GM21367 (cell line): ENCODE measurements at regions not wholly inside any gene's neighbourhood (a gene's known extent, or its start where the extent isn't known, plus 50 kb on each side); places are given as distances from the start of the nearest gene placed in this dataset.

Experiments used
- ATAC-seq: cut with Tn5 transposase; IDR thresholded peaks from one replicate; pipeline ENCODE4 v1.9.1; 2021; ENCODE audit not compliant: unreplicated experiment

DNA sequence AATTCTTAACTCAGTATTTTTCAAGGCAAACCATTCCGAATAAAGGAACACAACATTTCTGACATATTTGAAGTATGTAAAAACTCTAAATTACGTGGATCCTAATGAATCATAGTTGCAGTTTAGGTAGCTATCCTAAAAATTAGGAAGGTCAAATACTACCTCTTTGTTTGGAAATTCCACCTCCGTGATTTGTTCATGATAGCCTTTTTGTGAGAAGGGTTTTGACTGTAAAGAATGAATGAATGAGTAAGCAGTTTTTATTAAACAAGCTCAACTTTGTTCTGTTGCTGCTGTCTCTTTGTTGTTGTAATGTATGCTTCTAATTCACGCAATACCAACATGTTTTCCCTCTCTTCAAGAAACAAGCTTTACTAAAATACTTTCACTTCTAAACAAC, 840.4 kb downstream of the USP25 start:
- no peak for ATAC-seq

DNA sequence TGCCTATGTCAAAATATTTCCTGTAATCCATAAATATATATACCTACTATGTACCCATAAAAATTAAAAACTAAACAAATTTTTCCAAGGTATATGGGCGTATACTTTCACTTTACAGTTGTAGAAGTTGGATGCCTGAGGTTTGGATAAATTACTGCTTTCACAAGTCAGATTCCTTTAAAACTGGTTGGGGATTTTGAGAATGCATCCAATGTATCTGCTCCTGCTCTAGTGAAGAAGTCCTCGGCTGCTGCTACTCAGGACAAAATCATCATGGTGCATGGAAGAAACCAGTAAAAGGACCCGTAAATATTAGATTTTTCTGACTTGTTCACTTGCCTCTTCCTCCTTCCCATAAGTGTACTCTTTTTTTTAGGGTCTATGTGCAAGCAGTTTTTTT, 841.1 kb downstream of the USP25 start:
- ATAC-seq: no peak

- no peak for ATAC-seq
Measured at GRCh38 chr21:16571594-16571993, 841.8 kb downstream of the USP25 start.

DNA sequence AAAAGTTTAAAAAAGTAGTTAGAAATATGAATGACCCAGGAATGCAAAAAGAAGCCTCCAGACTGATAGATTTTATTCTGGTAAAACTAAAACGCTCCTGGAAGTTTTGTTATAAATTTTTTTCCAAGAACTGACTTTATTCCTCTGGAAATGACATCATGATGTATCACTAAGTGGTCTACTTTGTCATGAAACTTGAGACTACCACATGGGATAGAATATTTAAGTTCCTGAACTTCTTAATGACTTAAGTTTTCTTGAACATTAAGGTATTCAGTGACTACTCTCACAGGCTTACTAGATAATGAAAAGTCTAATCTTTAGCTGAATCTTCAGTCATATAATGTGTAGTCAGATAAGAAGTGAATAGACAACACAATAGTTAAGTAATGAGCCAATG, 842.2 kb downstream of the USP25 start:
- no peak for ATAC-seq

DNA sequence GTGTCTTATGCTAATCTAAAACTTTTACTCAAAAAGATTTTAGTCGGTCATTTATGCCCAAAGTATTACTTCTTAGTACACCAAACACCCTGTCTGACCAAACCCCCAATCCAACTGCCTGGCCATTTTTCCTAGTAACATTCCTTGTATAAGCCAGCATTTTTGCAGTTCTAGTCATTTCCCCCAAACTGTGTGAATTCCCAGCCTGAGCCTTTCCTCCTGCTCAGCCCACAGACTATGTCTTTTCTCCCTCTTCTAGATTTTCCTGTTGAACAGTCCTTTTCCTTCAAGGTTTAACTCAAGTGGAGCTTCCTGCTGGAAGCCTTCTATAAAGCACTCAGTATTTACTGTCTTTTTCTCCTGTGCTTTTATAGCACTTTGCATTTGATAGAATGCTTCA, 843.8 kb downstream of the USP25 start:
- no peak for ATAC-seq

DNA sequence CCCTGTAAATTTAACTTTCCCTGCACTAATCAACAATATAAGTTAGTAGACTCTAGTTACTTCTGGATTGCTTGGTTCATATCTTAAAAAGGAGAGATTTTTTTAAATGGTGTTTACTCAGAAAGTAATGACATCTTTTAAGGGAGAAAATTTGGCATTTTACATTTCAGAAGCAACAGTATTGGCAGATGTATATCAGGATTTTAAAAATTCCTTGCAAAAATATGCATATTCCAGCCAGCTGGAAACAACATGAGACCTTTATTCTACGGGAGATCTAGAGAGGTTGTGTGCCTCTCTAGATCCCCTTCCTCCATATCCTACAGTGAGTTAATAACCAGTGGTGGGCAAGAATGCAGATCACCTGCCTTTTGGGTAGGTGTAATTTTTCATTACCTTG, 848.2 kb downstream of the USP25 start:
- no peak for ATAC-seq

DNA sequence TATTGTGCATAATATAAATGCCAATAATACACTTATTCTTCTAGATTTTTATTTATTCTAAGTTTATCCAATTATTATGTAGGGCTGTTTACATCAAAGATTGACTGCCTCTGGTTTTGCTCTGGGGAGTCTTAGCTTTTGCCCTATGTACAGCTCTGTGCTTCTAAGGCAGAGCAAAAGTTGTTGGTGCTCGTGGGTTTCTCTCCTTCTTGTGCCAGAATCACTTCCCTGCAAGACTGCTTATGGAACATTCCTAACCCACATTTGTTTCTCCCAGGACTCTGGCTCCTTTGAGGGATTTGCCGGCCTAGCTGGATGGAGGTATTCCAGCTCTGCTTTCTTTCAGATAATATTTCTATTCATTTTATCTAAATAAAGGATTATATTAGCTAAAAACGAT, 849.1 kb downstream of the USP25 start:
- ATAC-seq: no peak

DNA sequence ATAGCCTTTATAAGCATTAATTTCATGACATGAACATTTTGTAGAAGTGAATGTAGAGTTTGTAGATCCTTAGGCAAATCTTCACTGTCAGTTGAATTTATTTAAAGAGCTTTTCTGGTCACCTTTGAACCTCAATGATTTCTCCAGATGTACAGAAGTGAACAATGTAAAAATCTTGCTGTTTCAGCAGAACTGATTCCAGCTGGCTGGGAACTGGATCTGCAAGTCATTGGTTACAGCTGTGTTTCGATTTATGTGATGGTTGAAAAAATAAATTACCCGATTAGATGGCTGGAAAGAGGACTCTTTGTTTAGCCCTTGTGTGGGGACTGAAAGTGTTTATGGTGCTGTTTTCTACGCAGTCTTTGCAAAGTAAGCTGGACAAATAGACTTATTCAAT, 849.8 kb downstream of the USP25 start:
- no peak for ATAC-seq

- no peak for ATAC-seq
Measured at GRCh38 chr21:16580661-16581060, 850.9 kb downstream of the USP25 start.

- no peak for ATAC-seq
Measured at GRCh38 chr21:16583556-16583955, 853.8 kb downstream of the USP25 start.

DNA sequence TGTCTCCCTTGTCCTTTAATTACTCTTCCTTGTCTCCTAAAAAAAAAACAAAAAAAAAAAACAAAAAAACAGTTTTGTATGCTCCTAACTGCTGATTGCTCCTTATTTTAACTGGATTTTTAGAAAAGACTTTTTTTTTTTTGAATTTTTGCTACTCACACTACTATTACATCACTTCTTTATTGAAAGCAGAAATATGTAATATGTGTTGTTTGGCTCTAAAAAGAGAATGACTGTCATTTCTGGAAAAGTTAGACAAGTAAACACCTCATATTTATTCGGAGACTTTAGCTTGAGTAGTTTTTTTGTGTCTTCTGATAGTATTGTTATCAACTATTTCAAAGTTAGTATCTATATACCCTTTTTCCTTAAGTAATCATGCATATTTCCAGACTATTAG, 855.0 kb downstream of the USP25 start:
- no peak for ATAC-seq

DNA sequence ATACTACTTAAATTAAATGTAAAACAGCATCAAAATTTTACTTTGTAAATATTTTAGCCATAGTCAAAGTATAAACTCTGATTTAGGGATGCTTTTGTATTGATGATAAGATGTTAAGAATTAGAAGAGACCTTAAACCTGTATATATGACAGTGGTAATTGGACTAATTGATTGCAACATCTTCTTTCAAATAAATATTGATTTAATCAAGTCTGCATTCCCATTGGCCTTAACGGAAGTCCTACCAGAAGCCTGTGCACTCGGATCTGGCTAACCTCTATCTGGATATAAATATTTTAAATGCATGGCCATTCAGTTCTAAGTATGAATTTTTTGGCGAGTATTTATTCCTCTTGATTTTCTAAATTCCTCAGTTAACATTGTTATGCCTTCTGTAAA, 856.1 kb downstream of the USP25 start:
- ATAC-seq: no peak

DNA sequence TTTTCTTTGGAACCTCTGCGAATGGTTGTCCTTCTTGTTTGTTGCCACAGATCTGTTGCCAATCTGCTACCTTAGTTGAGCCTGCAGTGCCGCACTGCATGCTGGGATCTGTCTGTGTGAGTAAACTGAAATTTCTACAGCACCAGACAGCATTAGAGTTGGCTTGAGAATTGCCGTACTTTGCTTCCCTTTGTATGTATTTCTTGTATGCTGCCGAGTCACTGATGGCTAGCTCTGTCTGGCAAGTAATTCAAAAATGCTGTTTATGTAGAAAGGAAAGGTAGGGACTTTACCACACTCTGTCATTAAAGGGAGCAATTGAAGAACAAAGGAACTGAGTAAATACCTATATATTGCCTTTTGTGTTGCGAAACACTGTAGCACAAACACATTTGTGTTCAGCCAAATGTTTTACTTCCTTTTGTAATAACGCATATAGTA, 857.4 kb downstream of the USP25 start:
- ATAC-seq: no peak

DNA sequence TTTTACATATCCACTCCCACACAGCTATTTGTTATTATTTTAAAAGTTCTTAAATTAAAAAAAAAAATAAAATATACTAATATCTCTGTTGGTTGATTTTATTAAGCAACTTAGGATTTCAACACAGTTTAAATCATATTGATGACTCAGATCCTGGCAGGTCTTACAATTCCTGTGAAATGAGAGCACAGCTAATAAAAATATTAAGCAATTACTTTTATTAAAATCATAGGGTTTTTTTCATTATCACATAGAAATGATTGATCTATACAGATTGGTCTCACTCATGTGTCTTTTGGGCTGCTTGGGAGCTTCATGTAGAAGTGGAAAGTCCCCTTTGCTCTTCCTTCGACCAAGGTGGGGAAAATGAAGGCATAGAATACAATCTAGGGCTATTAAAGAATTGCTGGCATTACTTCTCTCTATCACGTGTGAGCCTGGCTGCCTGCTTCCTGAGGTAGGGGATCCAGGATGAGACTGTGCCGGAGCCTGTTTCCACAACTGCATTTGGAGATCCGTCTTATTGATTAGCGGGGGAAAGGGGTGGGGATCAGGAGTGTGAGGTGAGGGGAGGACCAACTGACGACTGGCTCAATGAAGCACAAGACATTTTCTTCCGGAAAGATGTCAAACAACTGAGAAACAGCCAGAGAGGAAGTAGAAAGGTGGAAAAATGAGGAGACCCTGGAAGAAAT, 858.0 kb downstream of the USP25 start:
- no peak for ATAC-seq

DNA sequence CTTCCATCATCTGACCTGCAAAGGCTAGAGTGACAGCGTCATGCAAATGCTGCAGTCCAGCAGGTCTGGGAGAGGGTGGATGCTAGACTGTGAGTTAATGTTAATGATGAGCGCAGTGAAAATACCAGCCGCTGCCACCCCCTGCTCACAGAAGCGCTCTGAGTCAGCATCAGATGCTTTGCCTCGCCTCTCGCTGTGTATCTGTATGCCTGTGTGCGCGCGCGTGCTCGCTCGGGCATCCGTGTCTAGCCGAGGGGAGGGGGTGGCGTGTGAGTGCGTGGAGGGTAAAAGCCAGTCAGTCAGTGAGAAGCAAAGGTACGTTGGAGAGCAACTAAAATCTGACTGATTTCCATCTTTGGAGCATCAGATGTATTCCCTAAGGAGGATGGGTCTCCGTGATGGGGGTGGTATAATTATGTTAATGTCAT, 858.7 kb downstream of the USP25 start:
- no peak for ATAC-seq

DNA sequence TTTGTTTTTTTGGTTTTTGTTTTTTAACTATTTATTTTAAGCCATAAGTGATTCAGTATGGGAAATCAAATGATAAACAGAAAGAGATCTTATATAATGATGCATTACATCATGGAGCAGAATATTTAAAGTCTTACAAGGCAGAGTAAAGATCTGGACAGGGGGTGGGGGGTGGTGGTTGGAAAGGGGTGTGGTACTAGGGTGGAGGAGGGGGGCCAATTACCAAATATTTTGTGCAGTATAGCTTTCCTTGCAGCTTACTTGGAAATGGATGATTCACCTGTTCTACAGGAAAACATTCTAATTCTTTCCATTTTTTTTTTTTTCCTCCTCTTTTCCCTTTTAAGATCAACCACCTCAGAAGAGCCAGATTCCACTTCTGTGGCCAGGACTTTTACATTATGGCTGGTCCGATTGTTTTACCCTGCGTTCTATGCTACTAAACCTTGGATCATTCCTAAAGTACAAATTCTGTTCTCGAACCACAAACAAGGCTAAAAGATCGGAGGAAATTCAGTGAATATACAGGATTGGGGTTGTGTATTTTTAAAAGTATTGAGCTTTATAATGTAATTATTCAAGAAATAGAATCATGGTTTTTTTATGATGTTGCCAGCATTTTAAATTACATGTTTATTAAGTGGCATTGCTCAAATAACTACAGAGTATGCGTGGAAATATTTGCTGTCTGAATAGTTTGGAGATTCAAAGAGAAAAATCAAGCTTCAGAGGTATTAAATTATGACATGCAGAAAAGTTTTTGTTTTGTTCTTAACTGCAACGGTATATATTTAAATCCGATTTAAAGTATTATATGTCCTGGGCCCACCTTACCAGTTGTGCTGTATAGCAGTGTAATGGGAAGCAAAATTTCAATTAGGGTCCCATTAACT, 859.5 kb downstream of the USP25 start:
- no peak for ATAC-seq

GRCh38 chr21:16590186-16590585, 860.4 kb downstream of the USP25 start:
- no peak for ATAC-seq

GRCh38 chr21:16590641-16591292, 861.0 kb downstream of the USP25 start:
- ATAC-seq: no peak

GRCh38 chr21:16592381-16592780, 862.6 kb downstream of the USP25 start:
- no peak for ATAC-seq

DNA sequence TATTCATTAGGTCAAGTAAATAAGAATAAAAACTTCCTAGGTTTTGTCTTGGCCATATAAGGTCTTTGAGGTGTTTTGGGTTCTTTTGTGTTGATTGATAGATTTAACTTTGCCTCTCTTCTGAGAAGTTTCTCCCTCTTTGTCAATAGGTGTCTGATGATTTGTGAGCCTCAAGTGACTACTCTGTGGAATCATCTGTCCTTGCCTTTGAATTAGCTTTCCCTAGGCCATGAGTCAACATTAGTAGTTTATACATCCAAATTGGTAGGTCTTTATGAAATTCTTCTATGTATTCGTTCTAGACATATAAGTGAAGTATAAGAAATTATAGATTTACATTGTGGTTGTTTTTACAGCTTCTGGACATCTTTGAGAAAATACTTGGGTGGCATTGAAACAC, 864.4 kb downstream of the USP25 start:
- ATAC-seq: no peak

GRCh38 chr21:16596369-16596768, 866.6 kb downstream of the USP25 start:
- no peak for ATAC-seq

DNA sequence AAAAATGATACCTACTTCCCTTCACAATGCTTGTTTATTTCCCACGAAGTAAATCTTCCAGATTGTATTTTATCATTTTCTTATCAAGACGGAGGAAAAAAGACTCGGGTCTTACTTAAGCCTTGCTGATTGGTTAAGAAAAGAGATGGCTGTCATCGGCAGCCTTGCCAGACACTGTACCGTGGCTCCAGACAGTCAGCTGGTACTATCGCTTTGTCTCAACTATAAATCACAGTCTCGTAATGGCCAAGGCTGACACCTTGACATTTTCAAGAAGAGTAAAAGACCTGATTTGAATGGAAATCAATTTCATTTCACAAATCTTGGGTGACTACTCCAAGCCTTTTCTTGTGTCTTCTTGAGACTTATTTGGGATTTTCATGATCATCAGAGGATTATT, 868.0 kb downstream of the USP25 start:
- no peak for ATAC-seq
